HuH-7.5 (cell line): ENCODE measurements at regions not wholly inside any gene's neighbourhood (a gene's known extent, or its start where the extent isn't known, plus 50 kb on each side); places are given as distances from the start of the nearest gene placed in this dataset.

ENCODE experiments used
- DNase-seq: peaks from one replicate; pipeline ENCODE4 v3.0.0; 2011; ENCODE audit warnings: low spot score

DNA sequence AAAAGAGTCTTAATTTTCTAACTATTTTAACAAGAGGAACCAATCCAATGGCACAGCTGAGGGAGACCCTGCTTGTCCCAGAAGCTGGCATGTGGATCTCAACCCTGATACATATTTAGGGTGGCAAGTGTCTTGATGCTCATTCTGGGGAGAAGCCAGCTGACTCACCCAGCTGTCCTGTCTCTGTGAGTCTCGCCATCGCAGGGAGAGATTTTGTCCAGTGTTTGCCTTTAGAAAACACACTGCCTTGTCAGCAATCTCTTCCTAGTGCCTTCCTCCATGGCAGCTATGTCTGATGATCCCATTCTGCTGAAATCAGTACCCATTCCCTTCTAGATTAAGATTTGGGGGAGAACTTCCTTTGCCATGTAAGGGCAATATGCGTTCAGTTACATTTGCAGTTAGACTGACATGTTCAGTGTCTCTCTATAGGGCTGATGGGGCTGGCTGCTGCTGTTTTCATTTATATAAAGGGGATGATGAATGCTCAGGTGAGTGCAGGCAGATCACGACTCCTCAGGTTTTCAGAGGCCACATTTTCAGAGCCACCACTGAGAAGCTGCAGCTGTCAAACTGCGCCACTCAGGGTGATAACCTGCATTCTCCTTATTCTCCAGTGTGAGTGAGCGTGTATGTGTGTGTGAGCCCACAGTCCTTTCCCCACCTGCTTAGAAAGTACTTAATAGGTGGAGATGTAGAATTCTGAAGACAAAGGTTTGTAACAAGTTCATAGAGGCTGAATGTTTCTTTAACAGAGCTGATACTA, 217.0 kb downstream of the GAS1 start:
- no peak for DNase-seq

- DNase-seq: no peak
Measured at GRCh38 chr9:86724529-86724928, 222.8 kb downstream of the GAS1 start.

- DNase-seq: no peak
Measured at GRCh38 chr9:86723346-86723745, 224.0 kb downstream of the GAS1 start.

- no peak for DNase-seq
Measured at GRCh38 chr9:86722706-86723075, 224.6 kb downstream of the GAS1 start.

DNA sequence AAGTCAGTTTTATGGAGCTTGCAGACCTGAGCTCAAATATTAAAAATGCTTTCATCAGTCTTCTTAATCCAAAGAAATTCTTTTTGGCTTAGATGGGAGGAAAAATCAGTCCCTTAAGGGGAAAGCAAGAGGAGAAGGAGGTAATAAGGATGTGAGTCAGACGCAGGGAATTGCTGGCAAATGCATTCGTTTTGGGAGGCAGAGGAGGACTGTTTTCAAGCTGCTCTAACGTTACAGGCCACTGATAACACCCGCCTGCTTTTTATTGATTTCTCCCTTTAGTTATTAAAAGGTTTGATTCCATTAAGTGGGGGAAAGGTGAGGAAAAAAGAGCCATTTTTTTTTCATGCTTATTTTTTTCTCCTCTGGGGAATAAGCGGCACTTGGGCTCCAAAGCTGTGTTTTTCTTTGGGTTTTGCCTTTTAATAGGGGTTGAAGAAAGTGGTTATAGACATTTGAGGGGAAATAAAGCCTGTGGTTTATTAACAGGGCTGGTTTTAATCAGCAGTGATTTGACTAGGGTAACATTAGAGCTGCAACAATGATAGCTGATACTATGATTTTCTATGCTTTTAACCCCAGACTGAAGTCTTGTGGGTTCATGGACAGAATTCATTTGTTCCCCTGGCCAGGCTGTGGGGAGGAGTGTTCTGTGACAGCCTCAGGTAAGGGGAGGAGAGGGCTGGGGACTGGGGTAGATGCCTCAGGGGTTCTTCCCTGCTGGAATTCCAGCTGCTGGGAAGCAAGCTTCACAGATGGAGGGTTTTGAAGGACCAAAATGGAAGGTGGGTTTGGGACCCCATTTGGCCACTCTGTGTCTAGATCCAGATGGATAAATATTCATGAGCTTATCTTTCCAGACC, 225.2 kb downstream of the GAS1 start:
- no peak for DNase-seq

DNA sequence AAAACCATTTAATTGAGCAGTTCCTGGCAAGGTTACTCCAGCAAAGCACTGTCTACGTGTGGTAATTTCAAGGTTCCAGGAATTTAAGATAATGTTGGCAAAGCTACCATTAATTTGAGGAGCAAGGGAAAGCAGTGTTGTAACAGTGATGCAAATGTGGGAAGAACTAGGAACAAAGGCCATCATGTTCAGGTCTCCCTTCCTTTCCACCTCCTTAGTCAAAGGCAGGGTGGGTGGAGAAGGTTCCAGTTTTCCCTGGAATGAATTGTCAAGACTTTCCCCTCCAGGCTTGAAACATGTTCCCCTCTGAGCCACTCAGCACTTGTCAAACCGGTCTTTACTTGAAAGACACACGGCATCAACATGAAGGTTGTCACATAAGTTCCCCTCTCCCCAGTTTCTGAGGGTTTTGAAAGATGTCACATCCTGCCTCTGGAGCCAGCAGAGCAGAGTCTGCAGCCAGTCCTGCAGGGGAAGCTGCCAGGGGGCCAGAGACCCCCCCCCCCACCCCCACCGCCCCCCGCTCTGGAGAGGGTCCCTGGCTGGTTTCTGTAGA, 226.0 kb downstream of the GAS1 start:
- DNase-seq: no peak

DNA sequence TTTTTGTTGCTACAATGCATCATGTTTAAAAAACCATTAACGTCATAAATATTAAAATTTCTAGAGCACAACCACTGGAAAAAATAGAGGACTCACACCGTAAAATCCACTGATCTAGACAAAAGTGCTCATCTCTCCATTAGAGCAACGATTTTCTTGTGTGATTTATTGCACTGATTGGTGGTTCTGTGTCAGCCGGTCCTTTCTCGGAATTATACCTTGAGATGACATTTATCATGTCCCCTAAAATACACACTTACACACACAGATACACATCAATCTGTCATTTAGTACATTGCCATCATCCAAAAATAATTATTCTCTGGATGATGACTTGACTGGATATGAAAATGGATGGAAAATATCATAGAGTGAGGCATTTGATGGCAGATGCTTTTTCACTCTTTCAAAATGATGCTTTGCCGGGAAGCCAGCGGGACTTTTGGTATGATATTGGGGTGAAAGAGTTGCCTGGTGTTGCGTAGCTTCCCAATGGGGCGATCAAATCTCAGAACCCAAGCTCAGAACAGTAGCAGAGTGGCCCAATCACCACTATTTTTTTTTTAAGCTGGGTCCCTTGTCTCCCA, 226.6 kb downstream of the GAS1 start:
- DNase-seq: no peak

- no peak for DNase-seq
Measured at GRCh38 chr9:86718388-86719049, 228.8 kb downstream of the GAS1 start.

GRCh38 chr9:86716326-86716922, 230.9 kb downstream of the GAS1 start:
- no peak for DNase-seq

GRCh38 chr9:86714999-86715398, 232.3 kb downstream of the GAS1 start:
- no peak for DNase-seq

- no peak for DNase-seq
Measured at GRCh38 chr9:86713970-86714369, 233.3 kb downstream of the GAS1 start.

- no peak for DNase-seq
Measured at GRCh38 chr9:86713470-86713869, 233.8 kb downstream of the GAS1 start.

- no peak for DNase-seq
Measured at GRCh38 chr9:86708918-86709835, 238.1 kb downstream of the GAS1 start.

GRCh38 chr9:86707932-86708510, 239.3 kb downstream of the GAS1 start:
- DNase-seq: no peak

DNA sequence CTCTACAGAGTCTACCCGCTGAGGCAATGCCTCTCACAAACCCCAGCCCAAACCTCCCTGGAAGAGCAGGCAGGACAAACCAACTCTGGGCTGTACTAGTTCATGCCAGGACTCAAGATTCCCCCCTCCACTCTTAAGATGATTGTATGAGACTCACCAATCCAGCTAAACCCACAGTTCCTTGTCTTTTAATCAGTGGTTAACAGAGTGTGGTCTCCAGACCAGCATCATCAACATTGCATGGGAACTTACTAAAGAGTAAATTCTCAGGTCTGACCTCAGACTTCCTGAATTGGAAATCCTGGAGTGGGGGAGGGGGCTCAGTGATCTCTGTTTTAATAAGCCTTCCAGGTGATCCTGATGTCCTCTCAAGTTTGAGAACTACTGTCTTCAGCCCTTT, 240.9 kb downstream of the GAS1 start:
- no peak for DNase-seq

- DNase-seq: no peak
Measured at GRCh38 chr9:86705490-86705889, 241.8 kb downstream of the GAS1 start.

DNA sequence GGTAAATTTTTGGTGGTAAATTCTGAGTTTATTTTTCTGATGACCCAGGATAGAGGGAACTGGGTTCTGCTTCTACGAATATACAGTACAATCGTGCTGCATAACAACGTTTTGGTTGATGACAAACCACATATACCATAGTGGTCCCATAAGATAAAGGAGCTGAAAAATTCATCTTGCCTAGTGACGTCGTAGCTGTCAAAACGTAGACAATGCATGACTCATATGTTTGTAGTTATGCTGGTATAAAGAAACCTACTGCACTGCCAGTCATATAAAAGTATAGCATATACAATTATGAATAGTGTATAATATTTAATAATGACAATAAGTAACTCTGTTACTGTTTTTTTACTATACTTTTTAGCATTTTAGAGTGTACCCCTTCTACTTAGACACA, 244.0 kb downstream of the GAS1 start:
- DNase-seq: no peak

GRCh38 chr9:86700629-86701028, 246.7 kb downstream of the GAS1 start:
- no peak for DNase-seq

DNA sequence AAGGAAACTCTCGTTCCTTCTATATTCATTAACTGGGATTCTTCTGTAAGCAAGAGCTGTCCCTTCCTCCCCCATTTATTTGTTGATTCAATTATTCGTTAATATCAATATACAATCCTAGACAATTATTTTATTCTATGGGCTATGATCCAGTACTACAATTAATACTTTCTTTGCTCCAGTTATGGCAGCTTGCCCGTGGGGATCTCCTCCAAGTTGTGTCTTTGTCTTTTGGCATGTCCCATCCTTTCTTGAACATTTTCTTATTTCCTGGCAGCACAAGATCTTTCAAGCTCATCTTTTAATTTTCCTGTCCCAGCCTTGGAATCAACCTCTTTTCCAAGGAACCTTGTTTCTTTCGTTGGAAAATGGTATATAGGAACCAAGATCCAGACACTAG, 249.3 kb downstream of the GAS1 start:
- no peak for DNase-seq

DNA sequence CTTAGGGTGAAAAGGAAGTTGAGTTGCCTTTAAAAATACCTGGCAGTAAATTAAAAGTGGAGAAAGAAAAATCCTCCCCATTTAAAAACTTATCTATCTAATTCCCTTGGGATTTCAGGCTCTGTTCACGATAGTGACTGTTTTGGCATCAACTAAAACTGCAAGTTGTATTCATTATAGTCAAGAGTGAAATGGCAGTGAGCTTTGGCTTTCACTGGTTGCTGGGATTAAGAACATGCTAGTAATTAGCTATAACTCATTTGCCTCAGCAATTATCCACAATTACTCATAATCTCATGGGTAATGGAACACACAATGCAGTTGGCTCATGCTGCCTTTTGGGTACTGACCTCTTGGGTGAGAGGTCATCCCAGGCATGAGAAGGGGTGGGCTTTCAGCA, 250.1 kb downstream of the GAS1 start:
- DNase-seq: no peak
